Stimulated activated CD4-positive, alpha-beta T cell treated with anti-CD3 and anti-CD28 coated beads, Interleukin-1b, Interleukin-23, amount 100 ng/mL, for 24 hours (primary cell): ENCODE measurements at regions not wholly inside any gene's neighbourhood (a gene's known extent, or its start where the extent isn't known, plus 50 kb on each side); places are given as distances from the start of the nearest gene placed in this dataset.
"Not testable (repeated sequence)": the region's sequence is repeated elsewhere in the genome, so short reads cannot be mapped to it uniquely, and the experiment has no call there.

Source experiments
- DNase-seq, 4 experiments: peaks; one replicate each; pipeline ENCODE4 v3.0.0-alpha.2; 2020; ENCODE audit warnings: low read depth in 4 of 4, low spot score in 1 of 4

- DNase-seq: no peak
Measured at GRCh38 chrX:45830343-45830742, 629.7 kb upstream of the DIPK2B start.

- peak in 2 of 4 experiments; percentile 50 for DNase-seq
Measured at GRCh38 chrX:45824471-45824870, 623.8 kb upstream of the DIPK2B start.

- DNase-seq: no peak
Measured at GRCh38 chrX:45823536-45823935, 622.9 kb upstream of the DIPK2B start.

GRCh38 chrX:45822124-45822523 lies 621.4 kb upstream of the DIPK2B start:
- DNase-seq: no peak

GRCh38 chrX:45818913-45819312 lies 618.2 kb upstream of the DIPK2B start:
- no peak for DNase-seq

GRCh38 chrX:45815441-45815840 lies 614.8 kb upstream of the DIPK2B start:
- no peak for DNase-seq

GRCh38 chrX:45811326-45811725 lies 610.6 kb upstream of the DIPK2B start:
- DNase-seq: no peak

- no peak for DNase-seq
Measured at GRCh38 chrX:45807572-45808425, 607.1 kb upstream of the DIPK2B start.

GRCh38 chrX:45806410-45807121 lies 605.9 kb upstream of the DIPK2B start:
- DNase-seq: no peak

GRCh38 chrX:45804276-45804675 lies 603.6 kb upstream of the DIPK2B start:
- no peak for DNase-seq

- DNase-seq: no peak
Measured at GRCh38 chrX:45803383-45803921, 602.8 kb upstream of the DIPK2B start.

- DNase-seq: no peak
Measured at GRCh38 chrX:45801554-45801953, 600.9 kb upstream of the DIPK2B start.

GRCh38 chrX:45800746-45801453 lies 600.2 kb upstream of the DIPK2B start:
- not testable (repeated sequence) for DNase-seq

GRCh38 chrX:45799576-45799975 lies 598.9 kb upstream of the DIPK2B start:
- no peak for DNase-seq

- no peak for DNase-seq
Measured at GRCh38 chrX:45795546-45795945, 594.9 kb upstream of the DIPK2B start.

- no peak for DNase-seq
Measured at GRCh38 chrX:45794995-45795337, 594.3 kb upstream of the DIPK2B start.

GRCh38 chrX:45794323-45794994 lies 593.8 kb upstream of the DIPK2B start:
- no peak for DNase-seq

GRCh38 chrX:45788941-45789348 lies 588.3 kb upstream of the DIPK2B start:
- no peak for DNase-seq

- DNase-seq: no peak
Measured at GRCh38 chrX:45788315-45788714, 587.6 kb upstream of the DIPK2B start.

- DNase-seq: no peak
Measured at GRCh38 chrX:45784590-45784989, 583.9 kb upstream of the DIPK2B start.

- no peak for DNase-seq
Measured at GRCh38 chrX:45783002-45783401, 582.3 kb upstream of the DIPK2B start.
